HUES6 (cell line): ENCODE measurements at regions not wholly inside any gene's neighbourhood (a gene's known extent, or its start where the extent isn't known, plus 50 kb on each side); places are given as distances from the start of the nearest gene placed in this dataset.
A peak's percentile ranks its signal among the peaks of the same experiment; 100 is the strongest.
"Not testable (repeated sequence)": the region's sequence is repeated elsewhere in the genome, so short reads cannot be mapped to it uniquely, and the experiment has no call there.

ENCODE experiments used
- H3K27ac ChIP-seq: 2 replicates; pipeline ENCODE4 v1.7.0; 2013; ENCODE audit warnings: low read depth, mild to moderate bottlenecking, low read length, inconsistent platforms
- H3K27me3 ChIP-seq: 2 replicates; pipeline ENCODE4 v1.6.1; 2013; ENCODE audit warnings: low read length; ENCODE audit not compliant: control insufficient read depth, insufficient read depth
- H3K36me3 ChIP-seq: 2 replicates; pipeline ENCODE4 v1.6.1; 2013; ENCODE audit warnings: low read length; ENCODE audit not compliant: control insufficient read depth, insufficient read depth
- H3K4me1 ChIP-seq: 2 replicates; pipeline ENCODE4 v1.6.1; 2013; ENCODE audit warnings: low read length; ENCODE audit not compliant: control insufficient read depth, insufficient read depth
- H3K4me3 ChIP-seq: 2 replicates; pipeline ENCODE4 v1.5.1; 2013; ENCODE audit warnings: low read depth, low read length
- H3K9ac ChIP-seq: one replicate; pipeline ENCODE4 v1.6.1; 2013; ENCODE audit warnings: mild to moderate bottlenecking, low read length
- H3K9me3 ChIP-seq: 2 replicates; pipeline ENCODE4 v1.6.1; 2013; ENCODE audit warnings: low read depth, low read length; ENCODE audit not compliant: control insufficient read depth, insufficient read depth

DNA sequence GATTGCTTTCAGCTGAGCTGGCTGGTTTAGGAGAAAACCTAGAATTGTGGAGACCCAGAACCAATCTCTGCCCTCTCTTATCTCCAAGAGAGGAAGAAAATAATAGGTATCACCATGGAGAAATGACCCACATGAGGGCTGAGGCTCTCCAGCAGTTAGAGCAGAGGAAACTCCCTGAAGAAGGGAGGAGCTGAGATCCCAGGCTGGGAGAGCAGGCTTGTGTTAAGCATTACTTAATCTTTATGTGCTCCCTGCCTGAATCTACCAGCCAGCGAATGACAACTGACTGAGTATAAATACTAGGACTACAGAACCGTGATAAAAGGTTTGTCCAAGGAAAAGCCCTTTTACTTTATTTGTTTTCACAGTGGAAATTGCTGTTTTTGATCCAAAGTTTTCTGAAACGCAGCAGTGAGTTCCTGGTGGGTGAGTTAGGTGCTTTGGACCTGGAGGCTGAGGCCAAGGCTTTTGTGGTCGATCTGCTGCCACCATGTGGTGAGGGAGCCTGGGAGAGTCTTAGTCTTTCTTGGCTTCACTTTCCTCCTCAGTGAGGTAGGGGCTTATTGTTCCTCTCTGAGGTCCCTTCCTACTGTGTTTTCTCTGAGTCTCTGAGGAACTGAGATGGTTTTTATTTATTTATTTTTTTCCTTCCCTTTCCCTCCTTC is 219.5 kb upstream of the NOTCH2NLA start:
- not testable (repeated sequence) for H3K4me3 ChIP-seq, H3K4me1 ChIP-seq, H3K27me3 ChIP-seq, H3K27ac ChIP-seq, H3K9ac ChIP-seq, H3K9me3 ChIP-seq, H3K36me3 ChIP-seq

DNA sequence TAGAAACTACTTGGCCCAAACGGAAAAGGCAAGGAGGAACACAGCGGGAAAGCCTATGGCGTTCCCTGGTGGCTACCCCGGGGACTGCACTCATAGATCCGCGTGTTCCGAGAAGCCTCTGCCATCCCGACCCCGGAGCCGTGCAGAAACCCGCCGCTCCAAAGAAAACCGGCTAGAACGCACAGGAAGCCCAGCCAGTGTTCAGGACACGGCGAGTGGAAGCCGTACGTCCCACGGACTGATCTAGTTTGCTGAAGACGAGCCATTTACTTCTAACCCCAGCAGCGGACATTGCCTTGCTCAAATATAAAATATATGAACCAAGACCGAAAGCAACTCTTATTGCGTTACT is 215.0 kb upstream of the NOTCH2NLA start:
- not testable (repeated sequence) for H3K36me3 ChIP-seq, H3K4me1 ChIP-seq, H3K27me3 ChIP-seq, H3K27ac ChIP-seq, H3K9ac ChIP-seq, H3K9me3 ChIP-seq
- peak overlapping the region; percentile 50 for H3K4me3 ChIP-seq

DNA sequence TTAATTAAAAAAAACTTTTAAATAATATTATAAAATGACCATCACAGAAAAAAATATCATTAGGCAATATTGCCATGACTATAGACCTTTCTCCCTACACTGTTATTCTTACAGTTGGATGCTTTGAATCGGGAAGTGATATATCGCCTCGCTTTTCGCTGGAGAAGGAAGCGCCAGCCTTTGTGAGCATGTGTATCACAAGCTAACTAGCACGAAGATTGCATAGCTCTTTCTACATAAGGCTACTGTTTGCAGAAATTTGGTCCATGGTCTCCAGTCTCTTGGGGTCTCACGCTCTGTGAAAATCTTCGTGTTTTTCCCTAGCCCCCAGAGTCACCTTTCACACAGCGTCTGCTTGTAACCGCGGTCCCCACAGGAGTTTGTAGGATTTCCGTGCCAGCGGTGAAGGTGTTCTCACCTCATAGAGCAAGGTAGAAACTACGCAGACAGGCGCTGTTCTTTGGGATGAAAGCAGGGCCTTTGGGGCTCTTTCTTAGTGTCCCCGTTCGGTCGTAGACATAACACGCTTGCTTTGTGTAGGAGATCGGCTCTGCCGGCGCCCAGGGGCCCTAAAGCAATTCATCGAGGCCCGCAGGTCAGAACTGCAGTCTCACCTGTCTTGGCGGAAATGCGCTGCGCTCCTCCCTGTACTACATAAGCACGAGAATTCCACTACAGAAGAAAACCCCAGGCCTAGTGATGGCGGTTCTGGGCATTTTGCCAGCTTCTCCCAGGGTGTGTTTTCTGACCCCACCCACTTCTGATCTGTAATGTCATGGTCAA is 214.5 kb upstream of the NOTCH2NLA start:
- H3K27ac ChIP-seq, H3K4me1 ChIP-seq, H3K36me3 ChIP-seq, H3K9ac ChIP-seq, H3K9me3 ChIP-seq, H3K4me3 ChIP-seq, H3K27me3 ChIP-seq: not testable (repeated sequence)

DNA sequence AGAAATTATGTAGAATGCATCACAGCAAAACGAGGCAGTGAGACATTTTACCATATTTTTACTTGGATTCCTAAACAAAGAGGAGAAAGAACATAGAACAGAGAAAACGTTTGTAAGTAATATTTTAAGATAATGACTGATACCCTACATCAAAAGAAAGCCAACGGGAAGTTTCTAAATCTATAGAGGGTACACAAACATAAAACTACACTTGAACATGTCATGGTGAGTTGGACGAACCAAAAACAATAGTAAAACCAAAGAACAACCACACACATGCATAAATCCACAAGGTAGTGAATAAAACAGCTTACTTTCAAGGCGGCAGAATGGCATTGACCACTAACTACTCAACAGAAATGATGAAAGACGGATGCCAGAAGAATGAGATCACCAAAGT is 209.7 kb upstream of the NOTCH2NLA start:
- H3K4me1 ChIP-seq, H3K9ac ChIP-seq, H3K27ac ChIP-seq, H3K27me3 ChIP-seq, H3K36me3 ChIP-seq, H3K4me3 ChIP-seq, H3K9me3 ChIP-seq: not testable (repeated sequence)

DNA sequence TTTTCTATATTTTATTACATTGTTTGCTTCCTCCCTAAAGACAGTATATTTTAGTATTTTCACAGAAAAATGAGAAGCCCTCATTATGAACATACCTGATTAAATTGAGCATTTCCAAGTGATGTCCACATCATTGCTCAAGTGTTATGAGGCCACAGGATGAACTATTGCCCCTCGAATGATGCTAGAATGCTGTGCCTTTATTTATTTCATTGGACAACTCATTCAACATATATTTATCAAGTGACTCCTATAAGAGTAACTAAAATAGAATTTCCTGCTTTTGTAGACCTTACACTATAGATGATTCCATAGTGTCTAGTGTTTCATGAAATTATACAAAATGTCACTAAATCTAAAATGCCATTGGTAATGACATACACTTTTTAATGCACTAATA is 187.8 kb upstream of the NOTCH2NLA start:
- H3K36me3 ChIP-seq, H3K4me3 ChIP-seq, H3K27me3 ChIP-seq, H3K9ac ChIP-seq, H3K27ac ChIP-seq, H3K9me3 ChIP-seq, H3K4me1 ChIP-seq: not testable (repeated sequence)

DNA sequence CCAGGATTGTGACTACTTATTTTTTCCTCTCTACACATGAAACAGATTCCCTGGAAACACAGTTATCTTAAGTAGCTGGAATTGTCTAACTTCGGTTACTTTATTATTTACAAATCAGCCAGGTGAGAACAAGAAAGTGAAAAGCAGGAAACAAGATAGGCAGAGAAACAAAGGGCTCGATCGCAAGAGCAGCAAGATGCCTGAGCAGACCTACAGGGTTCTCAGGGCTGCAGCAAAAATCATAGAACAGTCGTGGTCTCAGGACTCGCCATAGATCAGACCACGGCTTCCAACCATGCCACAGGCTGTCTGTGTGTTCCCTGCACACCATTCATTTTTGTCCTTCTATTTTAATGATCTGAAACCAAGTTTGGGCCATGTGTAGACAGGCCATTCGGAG is 186.2 kb upstream of the NOTCH2NLA start:
- H3K27me3 ChIP-seq, H3K9me3 ChIP-seq, H3K9ac ChIP-seq, H3K36me3 ChIP-seq, H3K4me3 ChIP-seq, H3K27ac ChIP-seq, H3K4me1 ChIP-seq: not testable (repeated sequence)

DNA sequence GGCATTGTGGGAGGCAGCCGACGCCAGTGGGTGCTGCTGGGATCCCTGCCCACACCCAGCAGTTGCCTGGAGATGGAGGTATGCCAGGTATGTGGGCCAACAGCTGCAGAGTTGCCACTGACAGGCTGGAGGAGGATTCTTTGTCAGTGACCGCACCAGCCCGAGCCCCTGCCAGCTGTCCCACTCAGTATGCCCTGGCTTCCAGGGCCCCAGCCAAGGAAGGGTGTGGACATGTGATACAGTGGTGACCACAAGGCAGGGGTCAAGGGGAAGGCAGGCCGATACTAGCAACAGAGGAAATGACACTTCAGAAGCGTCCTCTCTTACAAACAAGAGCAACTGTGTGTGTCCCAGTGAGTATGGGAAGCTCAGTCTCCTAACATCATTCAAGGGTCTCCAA is 185.1 kb upstream of the NOTCH2NLA start:
- not testable (repeated sequence) for H3K4me3 ChIP-seq, H3K4me1 ChIP-seq, H3K9ac ChIP-seq, H3K9me3 ChIP-seq, H3K36me3 ChIP-seq, H3K27me3 ChIP-seq, H3K27ac ChIP-seq

DNA sequence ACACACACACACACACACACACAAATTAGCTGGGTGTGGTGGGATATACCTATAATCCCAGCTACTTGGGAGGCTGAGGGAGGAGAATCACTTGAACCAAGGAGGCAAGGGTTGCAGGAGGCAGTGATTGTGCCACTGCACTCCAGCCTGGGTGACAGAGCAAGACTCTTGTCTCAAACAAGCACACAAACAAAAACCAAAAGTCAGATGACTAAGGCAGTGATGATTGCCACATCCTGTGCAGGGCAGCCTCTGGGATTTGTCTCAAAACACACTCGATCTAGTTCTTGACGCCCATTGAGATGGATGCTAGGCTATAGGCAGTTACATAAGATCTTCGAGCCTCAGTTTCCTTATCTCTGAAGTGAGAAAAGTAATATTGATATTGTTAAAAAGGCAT is 183.1 kb upstream of the NOTCH2NLA start:
- H3K9me3 ChIP-seq, H3K27me3 ChIP-seq, H3K4me3 ChIP-seq, H3K36me3 ChIP-seq, H3K9ac ChIP-seq, H3K27ac ChIP-seq, H3K4me1 ChIP-seq: not testable (repeated sequence)

DNA sequence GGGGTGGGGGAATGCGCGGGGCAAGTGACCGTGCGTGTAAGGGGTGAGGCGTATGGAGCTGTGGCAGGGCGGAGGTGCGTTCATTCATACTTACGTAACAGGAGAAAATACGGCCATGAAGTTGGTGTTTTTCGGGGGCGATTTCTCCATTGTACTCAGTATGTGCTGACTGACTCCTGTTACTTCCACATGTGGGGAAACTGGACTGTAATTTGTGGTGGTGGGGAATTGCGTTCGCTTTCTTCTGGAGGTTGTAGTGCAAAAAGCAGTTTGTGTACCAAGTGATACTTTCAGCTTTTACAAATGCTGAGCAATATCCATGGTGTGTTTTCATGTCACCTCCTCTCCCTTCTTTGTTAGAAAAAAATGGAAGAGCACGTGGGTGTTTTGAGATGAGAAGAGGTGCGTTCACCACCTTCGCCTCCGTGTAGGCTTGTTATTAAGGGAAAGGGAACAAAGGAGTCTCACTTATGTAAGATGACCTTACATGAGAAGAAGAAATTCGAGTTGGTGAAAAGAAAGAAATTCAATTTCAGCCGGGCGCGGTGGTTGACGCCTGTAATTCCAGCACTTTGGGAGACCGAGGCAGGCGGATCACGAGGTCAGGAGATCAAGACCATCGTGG is 181.1 kb upstream of the NOTCH2NLA start:
- H3K9ac ChIP-seq, result peak overlapping the region; percentile 74

DNA sequence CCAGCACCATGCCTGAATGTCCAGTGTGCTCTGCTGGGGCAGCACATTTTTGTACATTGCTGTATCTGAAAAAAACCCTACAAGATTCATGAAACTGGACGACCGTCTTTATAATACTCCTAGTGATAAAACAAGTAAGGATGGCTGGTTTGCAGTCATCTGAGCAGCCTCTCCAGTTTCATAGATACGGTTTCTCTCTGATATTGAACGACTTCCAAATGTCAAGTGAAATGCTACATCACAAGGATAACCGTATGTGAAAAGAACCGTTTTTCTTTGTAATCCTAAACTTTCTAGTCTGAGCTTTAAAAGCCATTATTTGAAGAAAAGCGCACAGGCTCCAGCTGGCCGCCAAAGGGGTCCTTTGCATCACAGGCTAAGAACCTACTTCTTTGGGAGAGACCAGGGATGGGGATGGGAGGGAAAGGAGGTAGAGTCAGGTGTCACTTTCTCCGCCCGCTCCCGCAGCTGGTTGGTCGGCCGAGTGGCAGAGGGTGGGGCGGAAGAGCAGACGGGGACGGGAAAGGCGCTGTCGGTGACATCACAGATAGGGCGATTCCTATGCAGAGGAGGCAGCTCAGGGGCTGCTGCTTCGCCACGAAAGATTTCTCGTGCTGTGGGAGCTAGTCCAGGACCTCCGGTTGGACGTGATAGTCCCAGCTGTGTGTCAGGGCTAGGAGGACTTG is 180.4 kb upstream of the NOTCH2NLA start:
- not testable (repeated sequence) for H3K36me3 ChIP-seq, H3K4me1 ChIP-seq, H3K9me3 ChIP-seq, H3K27me3 ChIP-seq, H3K27ac ChIP-seq
- H3K9ac ChIP-seq, result peak overlapping the region; percentile 74
- H3K4me3 ChIP-seq, result 0 out of 2 replicates have a peak overlapping the region, but pooled peaks have one; percentile 3

More for the DNA sequence above, 181.1 kb upstream of the NOTCH2NLA start:
- H3K4me3 ChIP-seq, result 0 out of 2 replicates have a peak overlapping the region, but pooled peaks have one; percentile 3
- not testable (repeated sequence) for H3K27me3 ChIP-seq, H3K27ac ChIP-seq, H3K9me3 ChIP-seq, H3K4me1 ChIP-seq, H3K36me3 ChIP-seq

DNA sequence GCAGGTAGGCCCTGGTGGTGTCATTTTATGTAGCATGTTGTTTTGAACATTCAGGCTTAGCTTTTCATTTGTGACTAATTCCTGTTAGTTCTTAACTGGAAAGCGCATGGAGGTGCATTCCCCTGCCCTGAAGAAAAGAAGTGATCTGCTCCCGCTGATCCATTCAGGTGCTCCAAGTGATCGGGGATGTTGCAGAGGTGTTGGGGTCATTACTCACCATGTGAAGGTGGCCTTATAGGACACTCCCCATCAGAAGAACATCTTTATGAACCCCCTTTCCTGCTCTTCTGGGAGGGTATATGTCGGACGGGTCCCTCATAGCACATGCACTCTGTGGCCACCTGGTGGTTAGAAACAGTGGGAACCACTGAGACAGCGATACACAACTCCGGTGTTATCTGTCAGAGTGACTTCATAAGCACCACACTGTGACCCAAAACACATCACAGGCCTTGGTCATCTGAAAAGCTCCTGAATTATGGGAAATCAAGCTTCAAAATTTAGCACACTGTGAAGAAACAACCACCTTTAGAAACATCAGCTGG is 172.5 kb upstream of the NOTCH2NLA start:
- not testable (repeated sequence) for H3K27me3 ChIP-seq, H3K4me1 ChIP-seq

More for the DNA sequence above, 172.5 kb upstream of the NOTCH2NLA start:
- not testable (repeated sequence) for H3K4me3 ChIP-seq, H3K36me3 ChIP-seq, H3K27ac ChIP-seq, H3K9me3 ChIP-seq, H3K9ac ChIP-seq
